Tongue (tissue), 1 donor: ENCODE measurements at regions not wholly inside any gene's neighbourhood (a gene's known extent, or its start where the extent isn't known, plus 50 kb on each side); places are given as distances from the start of the nearest gene placed in this dataset.
"Not testable (repeated sequence)": the region's sequence is repeated elsewhere in the genome, so short reads cannot be mapped to it uniquely, and the experiment has no call there.

ENCODE experiments used
- DNase-seq: peaks from one replicate; pipeline ENCODE4 v3.0.0-alpha.2; 2015

DNA sequence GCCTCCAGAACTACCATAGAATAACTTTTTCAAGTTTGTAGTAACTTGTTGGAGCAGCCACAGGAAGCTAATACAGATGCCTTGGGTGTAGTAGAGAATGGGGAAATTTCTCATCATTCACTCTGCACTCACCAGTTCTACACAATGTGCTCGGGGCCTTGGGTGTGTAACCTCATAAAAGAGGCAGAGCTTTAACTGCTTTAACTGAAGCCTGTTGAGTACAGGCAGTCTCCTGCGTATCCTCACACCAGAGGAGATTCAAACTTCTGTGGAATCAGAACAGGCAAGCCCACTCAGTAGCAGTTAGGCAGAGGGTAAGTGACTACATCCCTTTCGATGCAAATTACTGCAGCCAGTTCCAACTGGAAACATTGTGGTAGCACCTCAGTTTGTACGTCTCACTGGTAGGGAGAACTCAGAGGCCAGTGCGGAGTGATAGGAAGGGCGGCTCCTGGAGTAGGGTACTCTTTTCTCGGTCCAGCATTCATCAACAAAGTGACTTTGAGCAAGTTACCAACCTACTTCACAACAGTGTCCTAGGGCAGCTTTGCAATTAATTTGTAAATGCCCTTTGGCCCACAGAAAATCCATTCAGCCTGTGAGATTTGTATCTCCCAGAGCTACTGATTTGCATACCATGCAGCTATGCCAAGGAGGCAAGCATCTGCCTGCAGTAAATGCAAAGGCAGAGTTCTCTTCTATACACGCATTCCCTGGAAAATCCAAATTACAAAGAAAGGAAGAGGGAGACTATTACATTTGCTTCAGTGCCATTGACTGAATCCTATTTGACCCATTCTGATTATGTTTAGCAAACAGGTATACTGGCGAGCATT, 904.3 kb downstream of the DIAPH3 start:
- no peak for DNase-seq

DNA sequence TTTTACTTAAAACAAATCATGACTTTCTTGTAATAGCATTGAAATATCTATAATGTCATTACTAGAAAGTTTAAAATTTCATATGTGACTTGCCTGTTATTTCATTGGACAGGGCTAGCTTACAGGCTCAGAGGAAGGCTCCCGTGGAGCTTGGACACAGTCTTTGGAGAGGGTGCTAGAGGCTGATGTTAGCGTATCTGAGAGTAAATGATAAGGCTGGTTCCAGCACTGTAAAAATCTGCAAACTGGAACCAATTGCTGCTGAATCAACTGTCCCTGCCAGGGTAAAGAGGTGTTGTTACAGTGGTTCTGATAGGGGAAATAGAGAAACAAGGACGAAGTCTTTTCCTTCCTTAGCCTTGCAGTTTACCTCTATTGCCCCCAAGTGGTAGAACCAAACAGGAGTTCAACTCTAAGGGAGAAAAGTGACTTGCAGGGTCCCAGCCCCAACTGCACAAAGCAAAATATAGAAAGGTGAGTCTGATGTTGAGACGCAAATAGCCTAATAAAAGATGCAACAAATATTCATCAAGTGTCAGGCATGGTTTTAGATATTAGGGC, 901.7 kb downstream of the DIAPH3 start:
- DNase-seq: no peak

DNA sequence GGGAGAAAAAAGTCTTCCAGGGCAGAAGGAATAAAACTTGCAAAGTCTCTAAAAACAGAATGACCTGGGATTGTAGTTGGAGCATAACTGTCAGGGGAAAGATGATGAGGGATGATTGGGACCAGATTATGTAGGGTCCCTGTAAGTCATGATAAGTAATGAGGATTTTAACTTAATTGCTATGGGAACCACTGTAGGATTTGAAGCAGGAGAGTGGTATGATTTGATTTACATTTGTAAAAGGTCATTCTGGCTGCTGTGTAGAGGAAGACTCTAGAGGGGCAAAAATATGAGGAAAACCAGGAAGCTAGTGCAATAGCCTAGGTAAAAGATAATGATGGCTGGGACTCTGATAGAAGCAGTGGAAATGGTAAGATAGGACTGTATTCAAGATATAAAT, 900.2 kb downstream of the DIAPH3 start:
- DNase-seq: no peak

DNA sequence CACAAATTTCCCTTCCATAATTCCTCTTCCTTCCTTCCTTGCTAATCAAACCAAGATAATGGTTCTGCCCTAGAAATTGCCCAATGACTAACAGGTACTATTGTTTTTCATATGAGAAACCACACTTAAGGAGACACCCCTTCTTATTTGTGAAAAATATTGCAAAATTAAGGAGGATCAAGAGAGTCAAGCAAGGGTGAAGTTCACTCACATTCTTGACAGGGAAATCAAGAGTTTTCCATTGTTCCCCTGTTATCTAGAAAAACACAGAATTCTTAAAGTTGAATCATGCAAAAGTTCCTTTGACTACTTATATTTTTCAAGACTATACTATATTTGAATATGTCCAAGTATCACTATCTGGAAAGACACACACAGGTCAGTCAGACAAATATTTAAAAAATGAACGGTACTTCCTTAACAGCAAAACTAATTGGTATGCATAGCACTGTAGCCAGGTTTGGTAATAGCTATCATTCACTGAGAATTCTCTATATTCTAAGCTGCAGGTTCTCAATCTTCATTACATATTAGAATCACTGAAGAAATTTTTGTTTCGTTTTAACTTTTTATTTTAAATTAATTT, 897.2 kb downstream of the DIAPH3 start:
- DNase-seq: no peak

DNA sequence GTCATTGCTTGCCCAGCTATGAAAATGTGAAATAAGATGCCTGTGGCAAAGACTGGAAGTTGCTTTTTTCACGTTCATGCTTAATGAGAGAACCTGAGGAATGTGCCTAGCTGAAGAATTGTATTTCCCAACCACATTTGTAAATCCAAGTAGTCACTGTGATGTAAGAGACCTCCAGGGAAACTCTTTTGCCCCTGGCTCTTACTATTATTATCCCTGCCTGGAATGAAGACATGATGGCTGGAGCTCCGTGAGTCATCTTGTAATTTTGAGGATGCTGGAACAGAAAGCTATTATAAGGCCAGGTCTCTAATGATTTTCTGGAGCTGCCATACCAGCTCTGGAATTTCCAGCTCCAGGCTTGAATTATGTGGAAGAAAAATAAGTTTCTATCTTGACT, 894.3 kb downstream of the DIAPH3 start:
- DNase-seq: no peak

DNA sequence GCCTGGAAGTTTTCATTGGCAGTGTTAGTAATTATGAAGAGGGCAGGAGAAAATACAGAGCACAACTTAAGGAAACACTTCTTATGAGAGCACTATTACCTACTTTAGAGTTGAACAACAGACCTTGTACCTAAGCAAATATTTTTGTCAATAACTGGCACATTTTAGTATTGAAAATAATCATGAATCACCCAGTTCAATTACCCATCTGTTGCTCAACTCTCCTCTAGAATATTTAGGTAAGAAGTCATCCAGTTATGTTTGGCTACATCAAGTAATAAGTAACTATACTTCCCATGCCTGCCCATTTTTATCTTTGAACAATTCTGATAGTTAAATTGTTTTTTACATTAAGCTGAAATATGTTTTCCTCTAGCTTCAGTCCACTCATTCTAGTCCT, 893.4 kb downstream of the DIAPH3 start:
- no peak for DNase-seq

DNA sequence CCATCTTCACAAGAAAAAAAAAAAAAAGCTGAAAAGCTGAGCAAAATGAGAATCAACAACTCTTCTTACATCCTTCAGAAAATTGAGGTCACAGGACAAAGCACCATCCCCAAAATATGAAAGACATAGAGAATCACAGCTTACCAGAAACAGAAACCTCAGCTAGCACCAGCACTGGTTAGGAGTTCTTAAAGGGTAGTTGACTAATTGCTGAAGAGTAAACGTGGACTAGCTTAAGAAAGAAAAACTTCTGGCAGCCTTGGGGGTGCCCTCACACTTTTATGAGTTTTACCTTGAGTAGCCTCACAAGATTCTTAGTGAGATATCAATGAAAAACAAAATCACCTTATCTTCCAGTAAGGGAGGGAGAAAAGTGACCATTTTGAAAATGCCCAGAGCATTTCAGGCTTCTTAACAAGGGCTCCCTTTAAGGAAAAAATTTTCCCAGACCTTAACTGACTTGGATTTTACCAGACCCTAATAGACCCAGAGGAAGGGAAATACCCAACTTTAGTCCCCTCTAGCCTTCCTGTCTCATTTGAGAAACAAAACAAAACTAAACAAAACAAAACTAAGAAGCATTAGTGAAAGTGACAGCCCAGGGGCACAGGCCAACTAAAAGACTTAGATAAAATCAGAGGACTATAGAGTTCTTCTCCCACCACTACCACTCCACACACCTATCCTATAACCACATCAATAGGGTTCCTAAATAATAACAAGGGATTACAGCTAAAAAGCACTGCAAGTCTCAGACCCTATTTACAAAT, 888.6 kb downstream of the DIAPH3 start:
- no peak for DNase-seq

DNA sequence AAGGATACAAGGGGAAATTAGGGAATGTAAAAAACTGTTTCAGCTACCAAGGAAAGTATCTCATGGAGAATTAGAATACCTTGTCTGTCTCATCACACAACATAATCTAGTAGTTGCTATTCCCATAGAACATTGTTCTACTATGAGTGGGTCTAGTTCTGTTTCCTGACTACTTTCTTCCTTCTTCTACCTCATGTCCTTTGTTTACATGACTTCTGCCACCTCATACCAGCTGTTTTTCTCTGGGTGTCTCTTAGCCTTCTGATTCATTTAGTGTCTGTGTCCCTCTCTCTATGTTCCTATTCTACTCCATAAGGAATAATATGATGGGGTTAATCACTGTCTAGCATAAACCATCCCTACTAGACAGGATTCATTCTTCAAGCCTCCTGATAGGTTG, 887.3 kb downstream of the DIAPH3 start:
- no peak for DNase-seq

DNA sequence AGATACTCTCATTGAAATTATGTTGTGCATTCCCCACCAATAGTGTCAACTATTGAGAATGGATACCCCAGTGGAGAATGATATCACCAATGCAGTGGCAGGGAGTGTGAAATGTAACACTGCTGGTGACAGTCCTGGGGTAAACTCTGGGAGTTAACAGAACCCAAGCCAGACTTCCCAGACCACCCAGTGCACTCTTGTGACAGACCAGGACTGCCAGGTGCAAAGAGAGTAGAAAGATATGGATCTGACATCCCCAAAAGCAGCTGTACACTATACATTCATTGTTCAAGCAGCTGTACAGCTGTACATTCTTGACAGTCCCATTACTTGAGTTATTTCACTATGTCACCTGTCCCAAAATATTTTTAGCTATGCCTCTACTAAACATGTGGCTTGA, 886.6 kb downstream of the DIAPH3 start:
- DNase-seq: peak; percentile 41

DNA sequence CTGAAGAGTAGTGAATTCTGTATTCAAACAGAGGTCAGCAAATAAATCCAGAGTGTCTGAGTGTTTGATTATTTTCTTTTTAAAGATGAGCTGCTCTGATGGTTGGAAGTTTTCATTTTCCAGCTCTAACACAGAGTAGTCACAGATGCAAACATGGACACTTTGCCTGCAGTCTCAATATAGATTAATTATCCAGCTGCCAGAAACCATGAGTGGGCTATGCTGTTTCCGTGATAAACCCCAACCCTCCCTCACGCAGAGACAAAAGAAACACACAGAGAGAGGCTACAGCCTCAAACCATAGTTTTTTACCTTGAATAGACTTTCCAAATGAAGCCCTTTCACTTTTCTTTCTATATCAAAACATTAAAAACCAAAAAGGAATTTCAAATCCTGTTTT, 884.7 kb downstream of the DIAPH3 start:
- DNase-seq: peak; percentile 26

DNA sequence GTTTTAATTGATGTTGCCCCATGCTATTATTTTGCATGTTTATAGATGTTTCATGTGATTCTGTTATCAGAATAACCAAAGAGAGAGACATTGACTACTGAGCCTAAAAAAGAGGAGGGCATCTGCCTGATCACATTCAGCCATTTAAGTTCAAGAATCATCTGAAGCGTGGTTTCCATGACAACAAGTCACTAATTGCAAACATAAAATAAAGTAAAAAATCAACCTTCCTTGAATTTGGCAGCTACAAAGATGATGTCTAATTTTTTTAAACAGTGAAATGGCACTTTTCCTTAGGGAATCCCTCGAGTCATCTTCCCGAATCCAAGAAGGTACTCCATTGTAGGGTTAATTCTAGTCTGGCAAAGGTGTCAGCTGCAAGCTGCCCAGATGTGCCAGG, 884.2 kb downstream of the DIAPH3 start:
- peak; percentile 8 for DNase-seq

DNA sequence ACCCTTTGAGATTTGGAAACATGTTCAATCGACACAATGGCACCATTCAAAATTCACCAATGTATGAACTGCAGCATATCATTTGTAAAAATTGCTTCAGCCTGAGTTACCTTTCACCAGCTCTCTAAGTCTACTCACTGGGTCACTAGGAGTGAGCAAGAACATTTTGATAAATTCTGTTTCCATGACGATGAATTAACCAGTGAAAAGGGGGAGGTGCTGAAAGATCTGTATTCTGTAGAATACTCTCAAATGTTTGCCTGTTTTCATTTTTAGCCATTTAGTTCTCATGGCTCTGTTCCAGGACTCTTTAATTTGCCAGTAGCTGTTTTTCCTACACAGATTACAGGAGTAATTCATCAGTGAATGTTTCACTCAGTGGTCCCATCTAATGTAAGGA, 883.4 kb downstream of the DIAPH3 start:
- DNase-seq: peak; percentile 44

DNA sequence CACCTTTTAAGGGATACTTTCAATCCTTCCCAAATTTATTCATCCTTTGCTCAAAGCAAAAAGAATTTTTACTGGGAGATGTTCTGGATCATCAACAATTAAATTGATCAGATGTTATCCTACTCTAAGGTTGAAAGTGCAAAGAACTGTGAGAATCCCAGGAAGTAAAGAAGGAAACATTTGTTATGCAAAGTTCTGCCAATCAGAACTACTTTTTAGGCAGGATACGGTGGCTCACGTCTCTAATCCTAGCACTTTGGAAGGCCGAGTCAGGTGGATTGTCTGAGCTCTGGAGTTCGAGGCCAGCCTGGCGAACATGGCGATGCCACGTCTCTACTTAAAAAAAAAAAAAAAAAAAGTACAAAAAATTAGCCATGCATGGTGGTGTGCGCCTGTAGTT, 882.3 kb downstream of the DIAPH3 start:
- DNase-seq: no peak

DNA sequence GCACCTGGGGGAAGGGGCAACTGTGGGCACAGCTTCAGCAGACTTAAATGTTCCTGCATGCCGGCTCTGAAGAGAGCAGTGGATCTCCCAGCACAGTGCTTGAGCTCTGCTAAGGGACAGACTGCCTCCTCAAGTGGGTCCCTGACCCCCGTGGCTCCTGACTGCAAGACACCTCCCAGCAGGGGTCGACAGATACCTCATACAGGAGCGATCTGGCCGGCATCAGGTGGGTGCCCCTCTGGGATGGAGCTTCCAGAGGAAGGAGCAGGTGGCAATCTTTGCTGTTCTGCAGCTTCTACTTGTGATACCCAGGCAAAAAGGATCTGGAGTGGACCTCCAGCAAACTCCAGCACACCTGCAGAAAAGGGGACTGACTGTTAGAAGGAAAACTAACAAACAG, 871.5 kb downstream of the DIAPH3 start:
- not testable (repeated sequence) for DNase-seq

DNA sequence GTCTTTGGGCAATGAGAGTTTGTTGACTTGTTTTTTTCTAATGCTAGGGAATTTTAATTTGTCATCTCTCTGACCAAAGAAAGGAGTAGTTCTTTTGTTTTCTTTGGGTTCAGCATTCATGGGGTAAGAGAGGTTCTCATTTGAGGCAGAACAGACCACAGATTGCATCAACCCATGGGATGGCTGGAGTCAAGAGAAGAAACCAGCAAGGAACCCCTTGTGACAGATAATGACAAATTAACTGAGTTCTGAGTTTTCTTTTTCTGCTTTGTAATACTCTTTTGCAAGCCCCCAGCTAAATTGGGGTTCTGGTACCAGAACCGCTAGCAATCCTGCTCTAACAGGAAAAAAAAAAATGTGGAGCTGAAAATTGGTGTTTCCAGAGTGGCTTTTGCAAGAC, 864.1 kb downstream of the DIAPH3 start:
- no peak for DNase-seq

DNA sequence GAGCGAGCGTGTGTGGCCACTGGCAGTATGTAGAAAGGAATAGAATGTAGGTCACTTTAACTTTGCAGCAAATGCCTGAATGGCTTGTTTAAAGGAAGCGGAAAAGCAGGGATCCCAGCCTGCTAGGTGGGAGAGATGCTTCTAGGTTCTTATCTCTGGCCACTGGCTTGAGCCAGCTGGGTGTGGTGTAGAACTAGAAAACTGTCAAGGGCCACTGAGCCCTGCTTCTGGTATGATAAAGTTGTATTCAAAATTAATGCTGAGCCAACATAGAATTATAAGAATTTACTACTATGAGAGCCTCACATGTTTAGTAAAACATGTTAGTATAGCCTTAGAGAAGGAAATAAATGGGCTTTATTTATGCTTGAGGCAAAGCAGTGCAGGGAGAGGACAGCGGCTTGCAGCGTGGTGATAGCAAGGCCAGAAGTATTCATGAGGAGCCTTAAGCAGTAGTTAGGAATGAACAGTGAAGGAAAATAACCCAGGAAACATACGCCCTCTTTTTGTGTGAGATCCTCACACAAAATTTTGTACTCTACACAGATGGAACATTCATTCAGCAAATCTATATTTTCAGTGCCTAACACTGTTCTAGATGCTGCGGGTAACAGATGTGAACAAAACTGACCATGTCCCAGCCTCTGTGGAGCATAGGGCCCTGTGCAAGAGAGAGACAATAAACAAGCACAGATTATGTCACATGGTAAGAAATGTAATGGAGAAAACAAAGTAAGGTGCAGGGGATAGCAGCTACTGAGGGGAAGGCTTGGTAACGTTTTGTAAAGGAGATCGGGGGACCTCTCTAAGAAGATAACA, 863.2 kb downstream of the DIAPH3 start:
- DNase-seq: no peak

DNA sequence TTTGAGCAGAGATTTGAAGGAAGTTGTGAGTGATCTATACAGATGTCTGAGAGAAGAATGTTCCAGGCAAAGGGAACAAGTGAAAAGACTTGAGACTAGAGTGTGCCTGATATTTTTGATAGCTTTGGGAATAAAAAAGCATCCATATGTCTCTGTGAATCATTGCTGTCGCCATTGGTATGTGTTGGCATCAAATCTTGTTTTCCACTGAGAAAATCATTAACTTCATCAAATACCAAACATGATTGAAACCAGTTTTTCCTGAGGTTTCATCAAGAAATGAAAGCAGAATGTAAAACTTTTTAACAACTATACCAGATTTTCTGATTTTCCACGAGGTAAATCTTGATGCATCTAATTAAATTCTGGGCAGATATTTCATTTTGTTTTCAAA, 862.6 kb downstream of the DIAPH3 start:
- no peak for DNase-seq

DNA sequence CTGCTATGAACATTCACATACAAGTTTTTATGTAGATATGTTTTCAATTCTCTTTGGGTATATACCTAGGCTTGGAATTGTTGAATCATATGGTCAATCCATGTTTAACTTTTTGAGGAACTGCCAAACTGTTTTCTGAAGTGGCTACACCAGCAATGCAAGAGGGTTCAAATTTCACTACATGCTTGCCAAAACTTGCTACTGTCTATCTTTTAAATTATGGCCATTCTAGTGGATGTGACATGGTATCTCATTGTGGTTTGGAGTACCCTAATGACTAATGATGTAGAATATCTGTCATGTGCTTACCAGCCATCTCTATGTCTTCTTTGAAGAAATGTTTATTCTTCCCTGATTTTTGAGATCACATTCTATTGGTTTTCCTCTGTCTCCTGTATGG, 860.3 kb downstream of the DIAPH3 start:
- no peak for DNase-seq

DNA sequence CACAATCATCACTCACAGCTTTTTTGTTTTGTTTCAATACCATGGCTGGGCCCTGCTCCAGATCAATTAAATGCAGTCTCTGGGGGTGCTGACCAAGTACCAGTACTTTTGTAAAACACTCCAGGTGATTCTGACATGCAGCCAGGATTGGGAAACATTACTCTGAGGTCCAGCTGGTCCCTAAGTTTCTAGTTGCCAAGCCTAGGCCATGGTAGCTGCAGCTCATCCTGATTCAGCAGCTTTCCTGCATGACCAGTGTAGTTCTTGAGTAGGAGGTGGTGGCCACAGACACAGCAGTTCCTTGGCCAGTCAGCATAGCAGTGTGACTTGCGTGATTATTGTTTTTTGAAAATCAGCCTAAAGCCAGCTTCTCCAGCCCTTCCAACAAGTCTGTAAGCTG, 859.1 kb downstream of the DIAPH3 start:
- no peak for DNase-seq

DNA sequence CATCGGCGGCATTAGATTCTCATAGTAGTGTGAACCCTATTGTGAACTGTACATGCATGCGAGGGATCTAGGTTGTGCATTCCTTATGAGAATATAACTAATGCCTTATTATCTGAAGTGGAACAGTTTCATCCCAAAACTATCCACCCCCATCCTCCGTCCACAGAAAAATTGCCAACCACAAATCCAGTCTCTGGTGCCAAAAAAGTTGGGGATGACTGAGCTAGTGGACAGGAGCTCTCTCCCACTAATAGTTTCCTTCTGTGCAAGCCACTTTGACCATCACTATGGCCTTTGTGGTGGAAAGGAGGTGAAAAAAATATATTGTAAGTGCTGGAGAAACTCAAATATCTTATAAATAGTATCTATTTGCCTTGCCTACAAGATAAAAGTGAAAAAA, 857.8 kb downstream of the DIAPH3 start:
- no peak for DNase-seq

DNA sequence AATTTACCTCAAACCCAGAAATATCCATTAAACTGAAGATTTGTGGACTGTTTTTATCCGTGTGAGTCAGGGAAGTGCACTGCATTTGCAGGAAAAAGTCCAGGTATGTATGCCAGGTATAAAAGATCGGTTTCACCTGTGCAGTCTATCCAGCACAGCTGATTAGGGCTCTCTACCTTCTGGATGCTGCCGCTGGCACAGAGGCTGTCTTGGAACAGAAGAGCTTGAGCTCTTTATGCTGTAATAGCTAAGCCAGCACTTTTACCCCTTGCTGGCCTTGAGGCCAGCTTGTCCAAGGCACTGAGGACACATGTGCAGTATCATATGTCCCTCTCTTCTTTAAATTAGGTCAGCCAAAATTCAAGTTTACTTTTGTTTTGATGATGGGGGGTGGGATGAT, 851.0 kb downstream of the DIAPH3 start:
- no peak for DNase-seq

DNA sequence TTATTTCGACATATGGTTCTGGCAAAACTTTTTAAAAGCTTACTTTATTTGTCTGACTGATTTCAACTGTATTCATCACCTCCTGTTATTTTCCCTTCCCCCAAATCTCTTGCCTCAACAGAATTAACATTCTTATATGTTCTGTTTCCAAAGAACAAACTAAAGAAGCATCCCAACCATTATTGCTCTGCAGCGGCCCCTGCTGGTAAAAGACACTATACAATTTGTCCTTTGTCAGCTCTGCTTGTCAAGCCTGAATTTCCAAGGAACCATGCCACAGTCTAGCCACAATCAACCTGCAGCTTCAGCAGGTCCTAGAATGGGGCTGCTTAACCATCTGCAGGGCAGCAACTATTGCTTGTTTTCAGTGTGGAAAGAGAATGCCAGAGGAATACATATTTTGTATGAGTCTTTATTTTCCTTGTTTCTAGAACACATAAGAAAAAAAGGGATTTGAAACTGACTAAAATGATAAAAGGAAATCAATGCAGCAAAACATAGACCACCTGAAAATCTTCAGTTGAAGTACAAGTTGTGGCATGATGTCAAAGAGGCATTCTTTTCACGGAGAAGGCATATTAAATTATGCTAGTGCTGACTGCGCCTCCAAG, 845.3 kb downstream of the DIAPH3 start:
- peak; percentile 92 for DNase-seq
